ENCODE measurements at regions not wholly inside any gene's neighbourhood (a gene's known extent, or its start where the extent isn't known, plus 50 kb on each side); places are given as distances from the start of the nearest gene placed in this dataset.
"Not testable (repeated sequence)": the region's sequence is repeated elsewhere in the genome, so short reads cannot be mapped to it uniquely, and the experiment has no call there.

- no peak for DNase-seq (ENCODE audit: low read depth)
Measured at GRCh38 chr5:136740228-136740627, 374.9 kb upstream of the TRPC7 start.

DNA sequence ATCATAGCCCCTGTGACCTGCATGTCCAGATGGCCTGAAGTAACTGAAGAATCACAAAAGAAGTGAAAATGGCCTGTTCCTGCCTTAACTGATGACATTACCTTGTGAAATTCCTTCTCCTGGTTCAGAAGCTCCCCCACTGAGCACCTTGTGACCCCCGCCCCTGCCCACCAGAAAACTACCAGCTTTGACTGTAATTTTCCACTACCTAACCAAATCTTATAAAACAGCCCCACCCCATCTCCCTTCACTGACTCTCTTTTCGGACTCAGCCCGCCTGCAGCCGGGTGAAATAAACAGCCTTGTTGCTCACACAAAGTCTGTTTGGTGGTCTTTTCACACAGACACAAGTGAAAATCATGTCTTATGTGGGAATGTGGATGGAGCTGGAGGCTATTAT is 373.9 kb upstream of the TRPC7 start:
- DNase-seq (ENCODE audit: low read depth): not testable (repeated sequence)

GRCh38 chr5:136738829-136739228 is 373.5 kb upstream of the TRPC7 start:
- DNase-seq (ENCODE audit: low read depth): no peak

GRCh38 chr5:136736021-136736420 is 370.7 kb upstream of the TRPC7 start:
- no peak for DNase-seq (ENCODE audit: low read depth)

GRCh38 chr5:136735611-136736010 is 370.3 kb upstream of the TRPC7 start:
- DNase-seq (ENCODE audit: low read depth): not testable (repeated sequence)

- DNase-seq (ENCODE audit: low read depth): no peak
Measured at GRCh38 chr5:136734628-136735027, 369.3 kb upstream of the TRPC7 start.

GRCh38 chr5:136732751-136733150 is 367.4 kb upstream of the TRPC7 start:
- DNase-seq (ENCODE audit: low read depth): no peak

GRCh38 chr5:136731241-136731900 is 366.0 kb upstream of the TRPC7 start:
- no peak for DNase-seq (ENCODE audit: low read depth)

GRCh38 chr5:136730426-136730825 is 365.1 kb upstream of the TRPC7 start:
- DNase-seq (ENCODE audit: low read depth): no peak

- no peak for DNase-seq (ENCODE audit: low read depth)
Measured at GRCh38 chr5:136729901-136730355, 364.6 kb upstream of the TRPC7 start.

DNA sequence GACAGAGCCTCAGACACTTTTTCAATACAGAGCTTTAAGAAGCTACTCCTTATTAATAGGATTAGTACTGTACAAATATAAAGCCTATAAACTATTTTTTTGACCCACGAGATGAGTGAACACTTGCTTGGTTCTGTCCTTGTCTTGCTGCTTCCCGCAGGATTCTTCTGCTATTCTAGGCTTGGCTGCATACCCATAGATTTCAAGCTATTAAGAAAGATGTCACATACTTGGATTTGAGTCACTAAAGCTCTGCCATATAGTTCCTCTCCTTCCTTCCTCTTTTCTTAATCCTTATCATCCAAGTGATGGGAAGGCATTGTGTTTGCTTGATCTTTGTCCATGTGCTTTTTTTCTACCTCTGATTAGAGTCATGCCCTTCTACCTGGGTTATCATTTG is 361.2 kb upstream of the TRPC7 start:
- no peak for DNase-seq (ENCODE audit: low read depth)

GRCh38 chr5:136724161-136724560 is 358.8 kb upstream of the TRPC7 start:
- DNase-seq (ENCODE audit: low read depth): no peak

- no peak for DNase-seq (ENCODE audit: low read depth)
Measured at GRCh38 chr5:136722581-136722980, 357.2 kb upstream of the TRPC7 start.

DNA sequence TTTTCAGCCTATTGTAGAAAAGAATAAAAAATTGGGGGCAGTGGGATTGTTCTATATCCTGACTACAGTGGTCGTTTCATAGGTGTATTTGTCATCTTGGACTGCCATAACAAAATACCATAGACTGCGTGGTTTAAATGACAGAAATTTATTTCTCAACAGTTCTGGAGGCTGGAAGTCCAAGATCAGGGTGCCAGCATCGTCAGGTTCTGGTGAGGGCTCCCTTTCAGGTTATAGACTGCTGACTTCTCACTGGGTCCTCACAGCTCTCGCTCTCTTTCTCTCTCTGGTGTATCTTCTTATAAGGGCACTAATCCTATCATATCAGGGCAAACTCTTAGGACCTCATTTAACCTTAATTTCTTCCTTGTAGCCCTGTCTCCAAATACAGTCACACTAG is 356.7 kb upstream of the TRPC7 start:
- no peak for DNase-seq (ENCODE audit: low read depth)

- DNase-seq (ENCODE audit: low read depth): no peak
Measured at GRCh38 chr5:136720674-136721073, 355.3 kb upstream of the TRPC7 start.

DNA sequence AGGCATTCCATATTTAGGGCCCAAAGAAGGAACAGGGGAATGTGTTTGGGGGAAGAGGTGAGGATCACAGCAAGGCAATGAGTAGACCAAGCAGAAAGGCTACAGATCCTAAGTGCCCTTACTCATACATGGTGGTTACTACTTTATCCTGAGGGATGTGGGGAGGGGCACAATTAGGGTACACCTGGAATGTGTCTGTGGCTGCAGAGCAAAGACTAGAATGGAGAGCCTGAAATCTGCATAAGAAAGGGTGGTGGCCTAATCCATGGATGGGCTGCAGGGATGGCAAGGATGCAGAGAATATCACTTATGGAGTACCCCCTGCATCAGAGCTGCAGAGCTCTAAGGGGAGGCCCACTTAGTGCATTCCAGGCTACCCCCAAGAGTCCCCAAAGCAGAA is 352.6 kb upstream of the TRPC7 start:
- no peak for DNase-seq (ENCODE audit: low read depth)

DNA sequence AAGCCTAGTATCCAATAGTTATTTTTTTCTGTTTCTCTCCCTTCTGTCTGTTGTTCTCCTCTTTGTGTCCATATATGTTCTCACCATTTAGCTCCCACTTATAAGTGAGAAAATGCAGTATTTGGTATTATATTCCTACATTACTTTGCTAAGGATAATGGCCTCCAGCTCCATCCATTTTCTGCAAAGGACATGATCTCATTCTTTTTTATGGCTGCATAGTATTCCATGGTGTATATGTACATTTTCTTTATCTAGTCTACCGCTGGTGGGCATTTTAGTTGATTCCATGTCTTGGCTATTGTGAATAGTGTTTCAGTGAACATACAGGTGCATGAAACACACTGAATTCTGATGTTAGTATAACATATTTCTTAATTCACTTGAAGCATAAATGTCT is 348.9 kb upstream of the TRPC7 start:
- no peak for DNase-seq (ENCODE audit: low read depth)

GRCh38 chr5:136712628-136713027 is 347.3 kb upstream of the TRPC7 start:
- no peak for DNase-seq (ENCODE audit: low read depth)

- no peak for DNase-seq (ENCODE audit: low read depth)
Measured at GRCh38 chr5:136710834-136711233, 345.5 kb upstream of the TRPC7 start.

GRCh38 chr5:136703706-136704105 is 338.4 kb upstream of the TRPC7 start:
- DNase-seq (ENCODE audit: low read depth): no peak

GRCh38 chr5:136703036-136703435 is 337.7 kb upstream of the TRPC7 start:
- no peak for DNase-seq (ENCODE audit: low read depth)

- no peak for DNase-seq (ENCODE audit: low read depth)
Measured at GRCh38 chr5:136701191-136701590, 335.8 kb upstream of the TRPC7 start.

DNA sequence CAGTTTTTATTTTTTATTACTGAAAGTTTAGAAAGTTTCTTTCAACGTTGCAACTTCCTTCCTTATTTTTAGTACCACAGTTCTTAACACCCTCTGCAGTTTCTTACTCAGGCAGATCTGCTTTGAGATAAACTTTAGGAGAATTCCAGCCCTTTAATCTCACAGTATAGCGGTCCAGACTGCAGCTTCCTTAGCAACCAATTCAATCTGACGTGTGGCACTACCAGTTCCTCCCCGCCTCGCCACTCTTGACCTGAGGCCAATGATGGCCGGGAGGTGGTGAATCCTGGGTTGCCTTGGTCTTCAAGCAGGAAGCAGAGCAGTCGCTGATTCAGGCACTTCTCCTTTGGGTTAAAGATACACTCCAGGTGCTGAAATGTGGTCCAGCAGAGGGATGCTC is 334.3 kb upstream of the TRPC7 start:
- DNase-seq (ENCODE audit: low read depth): no peak

DNA sequence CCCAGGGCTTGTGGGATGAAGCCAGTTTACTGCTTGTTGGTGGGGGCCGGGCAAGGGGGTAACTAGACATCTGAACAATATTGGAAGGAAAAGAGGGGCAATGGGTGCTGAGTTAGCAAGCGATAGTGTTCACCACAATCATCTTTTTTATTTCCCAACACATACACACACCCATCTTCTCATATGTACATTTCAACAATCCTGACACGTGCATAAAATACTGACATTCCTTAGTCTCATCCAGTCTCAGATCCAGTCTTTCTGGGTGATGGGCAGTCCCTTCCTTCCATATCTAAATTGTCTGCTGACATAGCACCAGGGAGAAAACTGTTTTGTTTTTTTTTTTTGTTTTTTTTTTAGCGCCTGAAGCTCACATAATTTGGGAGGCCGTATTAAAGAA is 333.6 kb upstream of the TRPC7 start:
- no peak for DNase-seq (ENCODE audit: low read depth)

GRCh38 chr5:136694258-136694657 is 328.9 kb upstream of the TRPC7 start:
- no peak for DNase-seq (ENCODE audit: low read depth)
